Fibroblast of pulmonary artery (primary cell): ENCODE measurements at regions not wholly inside any gene's neighbourhood (a gene's known extent, or its start where the extent isn't known, plus 50 kb on each side); places are given as distances from the start of the nearest gene placed in this dataset.

ENCODE experiments used
- DNase-seq: peaks from one replicate; pipeline ENCODE4 v3.0.0-alpha.2; 2010; ENCODE audit warnings: low read depth
- H3K4me3 ChIP-seq: replicated peaks from 2 replicates; pipeline ENCODE4 v1.5.1; 2011; ENCODE audit warnings: low read depth, mild to moderate bottlenecking, control low read depth, low read length, moderate library complexity
- TF ChIP-seq, protein P1 (sequence below): IDR thresholded peaks from 2 replicates; pipeline ENCODE4 v1.5.1; 2011; ENCODE audit warnings: mild to moderate bottlenecking, control low read depth, low read length, inconsistent platforms; ENCODE audit errors: missing control alignments

DNA sequence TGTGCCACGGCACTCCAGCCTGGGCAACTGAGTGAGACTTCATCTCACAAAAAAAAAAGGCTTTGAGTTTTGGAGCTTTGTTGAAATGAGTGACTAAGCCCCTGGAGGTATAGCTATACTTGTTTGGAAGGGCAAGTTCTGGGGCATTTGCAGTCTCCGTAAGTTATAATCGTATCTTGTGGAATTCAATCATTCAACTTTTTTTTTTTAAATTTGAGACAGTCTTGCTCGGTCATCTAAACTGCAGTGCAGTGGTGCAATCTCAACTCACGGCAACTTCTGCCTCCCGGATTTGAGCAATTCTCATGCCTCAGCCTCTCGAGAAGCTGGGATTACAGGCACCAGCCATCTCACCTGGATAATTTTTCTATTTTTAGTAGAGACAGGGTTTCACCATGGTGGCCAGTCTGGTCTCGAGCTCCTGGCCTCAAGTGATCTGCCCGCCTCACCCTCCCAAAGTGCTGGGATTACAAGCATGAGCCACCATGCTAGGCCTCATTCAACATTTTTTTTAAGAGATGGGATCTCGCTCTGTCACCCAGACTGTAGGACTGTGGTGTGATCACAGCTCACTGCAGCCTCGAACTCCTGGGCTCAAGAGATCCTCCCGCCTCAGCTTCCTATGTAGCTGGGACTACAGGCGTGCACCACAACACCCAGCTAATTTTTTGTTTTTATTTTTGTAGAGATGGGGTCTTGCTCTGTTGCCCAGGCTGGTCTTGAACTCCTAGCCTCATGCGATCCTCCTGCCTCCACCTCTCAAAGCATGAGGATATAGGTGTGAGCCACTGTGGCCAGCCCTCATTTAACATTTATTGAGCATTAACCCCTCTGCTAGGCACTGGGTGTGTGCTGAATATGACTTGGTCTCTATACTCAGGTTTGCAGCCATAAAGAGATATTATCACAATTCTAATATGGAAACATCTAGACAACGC, 133.7 kb upstream of the MAP1LC3B2 start:
- DNase-seq: no peak
- H3K4me3 ChIP-seq: no peak overlapping the region
- TF ChIP-seq, protein P1, sequence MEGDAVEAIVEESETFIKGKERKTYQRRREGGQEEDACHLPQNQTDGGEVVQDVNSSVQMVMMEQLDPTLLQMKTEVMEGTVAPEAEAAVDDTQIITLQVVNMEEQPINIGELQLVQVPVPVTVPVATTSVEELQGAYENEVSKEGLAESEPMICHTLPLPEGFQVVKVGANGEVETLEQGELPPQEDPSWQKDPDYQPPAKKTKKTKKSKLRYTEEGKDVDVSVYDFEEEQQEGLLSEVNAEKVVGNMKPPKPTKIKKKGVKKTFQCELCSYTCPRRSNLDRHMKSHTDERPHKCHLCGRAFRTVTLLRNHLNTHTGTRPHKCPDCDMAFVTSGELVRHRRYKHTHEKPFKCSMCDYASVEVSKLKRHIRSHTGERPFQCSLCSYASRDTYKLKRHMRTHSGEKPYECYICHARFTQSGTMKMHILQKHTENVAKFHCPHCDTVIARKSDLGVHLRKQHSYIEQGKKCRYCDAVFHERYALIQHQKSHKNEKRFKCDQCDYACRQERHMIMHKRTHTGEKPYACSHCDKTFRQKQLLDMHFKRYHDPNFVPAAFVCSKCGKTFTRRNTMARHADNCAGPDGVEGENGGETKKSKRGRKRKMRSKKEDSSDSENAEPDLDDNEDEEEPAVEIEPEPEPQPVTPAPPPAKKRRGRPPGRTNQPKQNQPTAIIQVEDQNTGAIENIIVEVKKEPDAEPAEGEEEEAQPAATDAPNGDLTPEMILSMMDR: no peak

DNA sequence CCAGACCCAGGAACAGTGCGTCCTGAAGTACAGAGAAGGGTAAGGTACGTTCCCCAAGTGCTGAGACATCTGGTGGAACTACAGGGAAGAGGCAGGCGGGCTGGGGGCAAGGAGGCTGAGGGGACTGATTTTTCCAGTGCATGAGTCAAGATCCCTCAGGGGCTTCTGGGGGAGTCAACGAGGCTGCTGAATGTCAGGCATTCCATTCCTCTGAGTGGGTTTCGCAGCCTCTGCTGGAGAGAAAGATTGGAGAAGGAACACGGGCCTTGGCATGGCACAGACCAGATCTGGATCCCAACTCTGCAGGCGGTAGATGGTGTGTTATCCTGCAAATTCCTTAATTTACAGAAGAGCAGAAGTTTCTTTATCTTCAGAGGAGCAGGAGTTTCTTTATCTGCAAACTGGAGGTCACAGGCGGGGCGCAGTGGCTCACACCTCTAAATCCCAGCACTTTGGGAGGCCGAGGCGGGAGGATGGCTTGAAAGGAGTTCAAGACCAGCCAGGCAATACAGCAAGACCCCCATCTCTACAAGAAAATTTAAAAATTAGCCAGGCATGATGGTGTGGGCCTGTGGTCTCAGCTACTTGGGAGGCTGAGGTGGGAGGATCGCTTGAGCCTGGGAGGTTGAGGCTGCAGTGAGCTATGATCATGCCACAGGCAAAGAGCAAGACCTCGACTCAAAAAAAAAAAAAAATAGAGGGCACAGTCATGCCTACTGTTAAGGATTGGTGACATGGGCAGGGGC, 132.6 kb upstream of the MAP1LC3B2 start:
- peak; percentile 98 for DNase-seq
- H3K4me3 ChIP-seq: no peak overlapping the region
- TF ChIP-seq, protein P1: peak; percentile 68

DNA sequence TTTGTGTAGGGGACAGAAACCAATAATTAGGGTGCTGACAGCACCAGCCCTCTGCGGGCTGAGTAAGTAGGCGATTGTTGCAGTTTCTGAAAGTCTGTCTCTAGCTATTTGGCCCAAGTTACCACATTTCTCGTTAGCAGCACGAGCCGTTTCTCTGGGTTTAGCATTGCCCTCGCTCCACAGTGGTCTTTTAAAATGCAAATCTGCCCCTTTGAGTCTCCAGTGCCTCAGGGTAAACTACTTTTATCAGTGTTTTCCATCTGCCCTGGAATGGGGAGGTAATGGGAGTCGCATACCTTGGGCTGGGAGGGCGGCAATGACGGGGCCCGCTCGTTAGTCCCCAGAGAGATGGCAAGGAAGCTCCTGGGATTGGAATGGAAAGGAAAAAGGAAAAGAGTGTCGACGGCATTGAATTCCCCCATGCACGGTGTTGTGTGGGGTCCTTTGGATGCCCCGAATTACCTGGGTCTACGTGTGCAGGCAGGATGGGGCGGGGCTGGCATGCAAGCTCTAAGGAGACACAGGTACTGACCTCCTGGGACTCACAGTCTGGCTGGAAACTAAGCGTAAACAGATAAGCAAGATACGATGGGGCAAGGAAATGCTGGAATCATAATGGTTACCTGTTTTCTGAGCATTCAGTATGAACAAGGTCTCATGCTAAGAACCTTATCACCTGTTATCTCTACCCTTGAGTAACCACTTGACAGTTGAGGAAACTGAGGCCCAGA, 131.8 kb upstream of the MAP1LC3B2 start:
- TF ChIP-seq, protein P1: no peak
- no peak overlapping the region for H3K4me3 ChIP-seq
- peak; percentile 20 for DNase-seq

DNA sequence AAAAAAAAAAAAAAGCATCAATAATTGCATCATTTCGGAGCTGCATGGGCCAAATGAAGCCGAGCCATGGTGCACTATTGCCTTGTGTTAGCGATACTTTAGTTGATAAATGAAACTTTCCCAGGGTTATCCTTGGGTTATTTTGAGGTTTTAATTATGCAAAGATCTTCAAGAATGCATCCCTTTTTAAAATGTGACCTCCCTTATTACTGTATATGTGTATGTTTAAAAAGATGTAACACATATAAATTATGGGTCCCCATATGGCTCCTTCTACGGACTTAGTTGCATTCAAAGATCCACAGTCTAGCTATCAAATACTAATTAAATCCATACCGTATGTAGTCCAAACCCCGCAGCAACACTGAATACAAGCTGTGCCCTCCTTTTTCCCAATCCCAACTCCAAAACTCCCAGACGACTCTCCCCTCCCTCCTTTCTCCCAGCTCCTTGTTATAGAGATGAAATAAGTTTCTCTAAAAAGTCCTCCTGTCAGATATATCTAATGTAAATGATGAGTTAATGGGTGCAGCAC, 129.3 kb upstream of the MAP1LC3B2 start:
- TF ChIP-seq, protein P1: no peak
- H3K4me3 ChIP-seq: no peak overlapping the region
- no peak for DNase-seq

DNA sequence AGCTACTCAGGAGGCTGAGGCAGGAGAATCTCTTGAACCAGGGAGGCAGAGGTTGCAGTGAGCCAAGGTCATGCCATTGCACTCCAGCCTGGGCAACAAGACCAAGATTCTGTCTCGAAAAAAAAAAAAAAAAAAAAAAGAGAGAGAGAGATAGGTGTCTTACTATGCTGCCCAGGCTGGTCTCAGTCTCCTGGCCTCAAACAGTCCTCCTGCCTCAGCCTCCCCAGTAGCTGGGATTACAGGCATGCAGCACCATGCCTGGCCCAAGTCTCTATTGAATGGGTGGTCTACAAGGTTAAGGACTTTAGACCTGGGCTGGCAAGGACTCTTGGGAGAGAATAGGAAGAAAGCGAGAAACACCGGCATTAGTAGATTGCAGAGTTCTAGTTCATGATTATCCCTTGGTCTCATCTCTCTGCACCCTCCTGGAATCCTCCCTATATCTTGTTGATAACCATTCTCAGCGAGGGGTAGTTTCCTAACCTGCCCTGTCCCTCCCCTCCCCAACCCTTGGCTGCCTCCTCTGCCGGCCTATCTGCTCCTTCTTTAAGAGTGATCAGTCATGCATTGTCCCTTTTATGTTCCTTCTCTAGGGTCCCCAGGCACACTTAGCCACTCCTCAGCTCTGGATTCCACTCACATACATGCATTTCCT, 128.1 kb upstream of the MAP1LC3B2 start:
- TF ChIP-seq, protein P1: no peak
- no peak overlapping the region for H3K4me3 ChIP-seq
- DNase-seq: no peak

DNA sequence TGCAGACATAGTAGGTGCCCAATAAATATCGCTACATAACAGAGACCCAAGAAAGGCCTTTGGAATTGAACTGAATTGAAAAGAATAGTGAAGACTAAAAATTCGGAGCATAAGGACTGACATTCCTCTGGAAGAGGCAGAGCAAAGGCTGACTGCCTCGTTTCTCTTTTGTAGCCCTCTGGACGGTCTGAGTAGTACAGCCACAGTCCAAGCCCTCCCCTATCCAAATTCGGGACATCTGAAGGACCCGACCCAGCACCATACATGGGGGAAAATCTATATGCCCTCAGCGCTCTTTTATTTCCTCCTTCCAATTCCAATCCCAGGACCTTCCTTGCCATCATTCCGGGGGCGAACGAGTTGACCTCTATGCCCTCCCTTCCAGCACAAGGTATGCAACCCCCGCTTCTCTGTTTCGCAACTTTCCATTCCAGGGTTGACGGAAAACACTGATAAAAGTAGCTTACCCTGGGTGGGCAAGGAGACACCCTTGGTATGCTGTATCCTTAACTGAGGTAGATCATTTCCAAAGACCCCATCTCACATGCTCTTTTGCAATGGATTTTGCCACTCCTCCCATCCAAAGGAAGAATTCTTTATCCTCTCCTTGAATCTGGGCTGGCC, 127.4 kb upstream of the MAP1LC3B2 start:
- no peak for DNase-seq
- H3K4me3 ChIP-seq: no peak overlapping the region
- TF ChIP-seq, protein P1: no peak
